Kidney epithelial cell (primary cell): ENCODE measurements at regions not wholly inside any gene's neighbourhood (a gene's known extent, or its start where the extent isn't known, plus 50 kb on each side); places are given as distances from the start of the nearest gene placed in this dataset.

Experiments
- DNase-seq: peaks from one replicate; pipeline ENCODE4 v3.0.0-alpha.2; 2010; ENCODE audit warnings: low read depth
- H3K27me3 ChIP-seq: 2 replicates; pipeline ENCODE4 v1.6.0; 2011; ENCODE audit warnings: low read length; ENCODE audit not compliant: control insufficient read depth, insufficient read depth
- H3K36me3 ChIP-seq: 2 replicates; pipeline ENCODE4 v1.5.1; 2011; ENCODE audit warnings: low read length; ENCODE audit not compliant: control insufficient read depth, insufficient read depth
- H3K4me3 ChIP-seq: 2 replicates; pipeline ENCODE4 v1.5.1; 2011; ENCODE audit warnings: low read depth, mild to moderate bottlenecking, control low read depth, low read length
- TF ChIP-seq, protein P1 (sequence below): IDR thresholded peaks from 2 replicates; pipeline ENCODE4 v1.5.1; 2011; ENCODE audit warnings: mild to moderate bottlenecking, moderate library complexity, low read length, control low read depth, inconsistent platforms; ENCODE audit not compliant: insufficient read depth, poor library complexity, severe bottlenecking

- TF ChIP-seq, protein P1, sequence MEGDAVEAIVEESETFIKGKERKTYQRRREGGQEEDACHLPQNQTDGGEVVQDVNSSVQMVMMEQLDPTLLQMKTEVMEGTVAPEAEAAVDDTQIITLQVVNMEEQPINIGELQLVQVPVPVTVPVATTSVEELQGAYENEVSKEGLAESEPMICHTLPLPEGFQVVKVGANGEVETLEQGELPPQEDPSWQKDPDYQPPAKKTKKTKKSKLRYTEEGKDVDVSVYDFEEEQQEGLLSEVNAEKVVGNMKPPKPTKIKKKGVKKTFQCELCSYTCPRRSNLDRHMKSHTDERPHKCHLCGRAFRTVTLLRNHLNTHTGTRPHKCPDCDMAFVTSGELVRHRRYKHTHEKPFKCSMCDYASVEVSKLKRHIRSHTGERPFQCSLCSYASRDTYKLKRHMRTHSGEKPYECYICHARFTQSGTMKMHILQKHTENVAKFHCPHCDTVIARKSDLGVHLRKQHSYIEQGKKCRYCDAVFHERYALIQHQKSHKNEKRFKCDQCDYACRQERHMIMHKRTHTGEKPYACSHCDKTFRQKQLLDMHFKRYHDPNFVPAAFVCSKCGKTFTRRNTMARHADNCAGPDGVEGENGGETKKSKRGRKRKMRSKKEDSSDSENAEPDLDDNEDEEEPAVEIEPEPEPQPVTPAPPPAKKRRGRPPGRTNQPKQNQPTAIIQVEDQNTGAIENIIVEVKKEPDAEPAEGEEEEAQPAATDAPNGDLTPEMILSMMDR, result no peak
- Histone ChIP-seq H3K27me3 (no peaks in the 10 kb centered on the region), H3K4me3 (no peak overlapping the region), H3K36me3 (no peaks in the 10 kb centered on the region)
- no peak for DNase-seq
Observed at GRCh38 chr7:46440186-46440585, 519.1 kb upstream of the IGFBP3 start.

DNA sequence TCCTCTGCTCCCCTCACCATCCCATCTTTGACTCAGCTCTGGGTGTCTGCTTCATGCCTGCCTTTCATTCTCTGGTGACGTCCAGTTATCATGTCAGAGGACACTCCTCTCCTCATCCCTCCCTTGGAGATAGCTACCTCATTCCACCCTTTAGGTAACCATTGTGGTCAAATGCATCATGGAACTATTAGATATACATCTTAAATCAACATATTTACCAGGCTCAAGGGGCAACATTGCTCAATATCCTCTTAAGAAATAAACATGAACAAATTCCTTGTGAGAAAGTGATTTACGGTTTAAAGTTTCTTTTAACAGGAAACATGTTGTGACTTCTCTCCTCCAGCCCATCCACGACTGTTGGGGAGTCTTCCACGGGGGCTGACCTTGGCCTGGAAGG, 511.6 kb upstream of the IGFBP3 start:
- TF ChIP-seq, protein P1, result no peak
- H3K4me3 ChIP-seq, result no peak overlapping the region
- no peak for DNase-seq
- H3K36me3 ChIP-seq, result no peaks in the 10 kb centered on the region
- no peaks in the 10 kb centered on the region for H3K27me3 ChIP-seq

- H3K4me3 ChIP-seq, result no peak overlapping the region
- DNase-seq, result no peak
Observed at GRCh38 chr7:46428295-46428694, 507.2 kb upstream of the IGFBP3 start.

DNA sequence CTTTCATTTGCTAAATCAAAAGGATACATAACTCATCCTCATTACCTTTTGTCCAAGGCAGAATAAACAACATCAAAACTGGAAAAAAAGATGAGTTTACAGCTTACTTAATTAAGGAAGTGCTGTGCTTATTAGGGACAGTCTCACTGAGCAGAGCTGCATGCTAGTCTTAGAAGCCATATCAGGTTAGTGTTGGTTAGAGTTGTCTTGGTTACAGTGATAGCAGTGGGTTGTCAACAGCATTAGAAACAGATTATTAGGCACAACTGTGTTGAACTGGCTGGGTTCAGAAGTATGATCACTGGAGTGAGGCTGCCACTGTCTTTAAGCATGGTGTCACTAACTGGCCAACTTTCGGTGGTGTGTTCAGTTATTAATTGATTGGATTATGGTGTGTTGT, 503.9 kb upstream of the IGFBP3 start:
- Histone ChIP-seq H3K36me3 (no peaks in the 10 kb centered on the region), H3K4me3 (no peak overlapping the region), H3K27me3 (no peaks in the 10 kb centered on the region)
- TF ChIP-seq, protein P1, result no peak
- no peak for DNase-seq

More at GRCh38 chr7:46428295-46428694, 507.2 kb upstream of the IGFBP3 start:
- TF ChIP-seq, protein P1, result no peak
- H3K27me3 ChIP-seq, result no peaks in the 10 kb centered on the region
- no peaks in the 10 kb centered on the region for H3K36me3 ChIP-seq

DNA sequence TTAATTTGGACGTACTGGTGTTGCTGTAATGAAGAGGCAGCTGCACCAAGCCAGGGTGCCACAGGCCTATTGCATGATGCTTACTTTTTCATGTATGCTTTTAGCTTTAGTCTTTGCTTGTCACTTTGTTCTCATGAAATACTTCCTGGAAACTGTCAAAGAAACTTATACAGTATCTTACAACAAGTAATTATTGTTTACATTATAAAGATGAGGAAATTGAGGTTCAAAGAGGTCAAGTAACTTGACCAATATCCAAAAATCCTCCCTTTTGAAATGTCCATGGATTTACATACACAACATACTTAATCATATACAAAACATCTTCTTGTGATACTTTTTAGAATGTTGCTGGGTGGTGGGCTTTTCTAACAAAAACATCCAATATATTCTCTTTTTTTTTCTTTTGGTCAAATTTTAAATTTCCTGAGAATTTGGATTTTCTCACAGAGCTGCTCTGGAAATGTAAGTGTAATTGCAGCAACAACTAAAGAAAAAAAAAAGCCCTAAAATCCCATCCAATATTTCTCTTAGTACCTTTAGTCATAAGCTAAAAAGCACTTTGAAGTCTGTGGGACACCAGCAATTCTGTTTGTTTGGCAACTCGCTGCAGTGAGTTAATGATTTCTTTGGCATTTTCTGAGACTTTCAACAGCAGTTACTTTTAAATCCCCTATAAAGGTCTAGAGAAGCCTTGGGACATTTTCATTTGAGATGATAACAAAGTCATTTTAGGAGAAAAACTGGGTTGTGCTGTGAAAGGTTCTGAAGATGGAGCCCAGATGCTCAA, 500.6 kb upstream of the IGFBP3 start:
- Histone ChIP-seq H3K36me3 (no peaks in the 10 kb centered on the region), H3K4me3 (no peak overlapping the region), H3K27me3 (no peaks in the 10 kb centered on the region)
- DNase-seq, result no peak
- TF ChIP-seq, protein P1, result no peak

DNA sequence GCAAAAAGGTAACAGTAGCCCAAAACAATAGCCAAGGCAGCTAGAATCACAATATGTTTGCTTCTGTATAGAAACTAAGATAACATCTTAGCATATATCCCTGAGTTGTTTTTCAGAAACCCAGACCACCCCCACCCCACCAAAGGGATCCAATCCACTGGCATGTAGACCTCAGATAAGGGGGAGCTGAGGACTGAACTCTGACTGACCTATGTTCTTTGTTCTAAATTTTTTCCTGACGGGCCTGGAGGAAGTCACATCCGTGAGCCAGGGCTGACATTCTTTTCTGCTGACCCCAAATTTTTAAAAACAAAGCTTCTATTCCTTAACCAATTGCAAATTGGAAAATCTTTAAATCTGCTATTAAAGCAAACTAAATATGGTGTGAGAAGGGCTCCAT, 493.9 kb upstream of the IGFBP3 start:
- Histone ChIP-seq H3K4me3 (no peak overlapping the region), H3K27me3 (no peaks in the 10 kb centered on the region), H3K36me3 (no peaks in the 10 kb centered on the region)
- TF ChIP-seq, protein P1, result no peak
- no peak for DNase-seq
